SK-N-MC (cell line): ENCODE measurements at regions not wholly inside any gene's neighbourhood (a gene's known extent, or its start where the extent isn't known, plus 50 kb on each side); places are given as distances from the start of the nearest gene placed in this dataset.

Experiments
- EZH2 ChIP-seq: fragments of 200-600 bp; sonication (generic); IDR thresholded peaks from one replicate; pipeline ENCODE4 v1.6.1; 2017; ENCODE audit warnings: antibody characterized with exemption
- FOXP2 ChIP-seq: optimal IDR thresholded peaks from 2 replicates; pipeline ENCODE3; 2011; ENCODE audit warnings: mild to moderate bottlenecking, moderate library complexity; ENCODE audit not compliant: insufficient read depth; ENCODE audit errors: extremely low read length, control extremely low read depth

DNA sequence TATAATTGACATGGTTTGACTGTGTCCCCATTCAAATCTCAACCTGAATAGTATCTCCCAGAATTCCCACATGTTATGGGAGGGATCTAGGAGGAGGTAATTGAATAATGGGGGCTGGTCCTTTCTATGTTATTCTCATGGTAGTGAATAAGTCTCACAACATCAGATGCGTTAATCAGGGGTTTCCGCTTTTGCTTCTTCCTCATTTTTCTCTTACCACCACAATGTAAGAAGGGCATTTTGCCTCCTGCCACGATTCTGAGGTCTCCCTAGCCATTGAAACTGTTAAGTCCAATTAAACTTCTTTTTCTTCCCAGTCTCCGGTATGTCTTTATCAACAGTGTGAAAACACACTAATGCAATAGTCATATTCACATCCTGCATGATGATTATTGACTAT lies 1073.3 kb upstream of the CDH2 start:
- TF ChIP-seq FOXP2 (no peak), EZH2 (no peak)
